Keratinocyte (primary cell): ENCODE measurements at regions not wholly inside any gene's neighbourhood (a gene's known extent, or its start where the extent isn't known, plus 50 kb on each side); places are given as distances from the start of the nearest gene placed in this dataset.

Experiments used
- DNase-seq: peaks from one replicate; pipeline ENCODE4 v3.0.0-alpha.2; 2011; ENCODE audit warnings: low read depth, missing footprints, low spot score
- FAIRE-seq: peaks from 2 replicates; lab custom pipeline; 2011; peaks lifted over from hg19 to GRCh38; lab: Jason Lieb, UNC
- H2AFZ ChIP-seq: 2 replicates; pipeline ENCODE4 v1.6.0; 2012; ENCODE audit warnings: low read length, control low read depth, inconsistent platforms; ENCODE audit not compliant: control insufficient read depth
- H3K27ac ChIP-seq: 2 replicates; pipeline ENCODE4 v1.5.1; 2011; ENCODE audit warnings: low read length; ENCODE audit not compliant: control insufficient read depth, insufficient read depth
- H3K27me3 ChIP-seq: 3 replicates; pipeline ENCODE4 v1.6.0; 2011; ENCODE audit warnings: low read length; ENCODE audit not compliant: control insufficient read depth, insufficient read depth; ENCODE audit errors: extremely low read depth
- H3K36me3 ChIP-seq, 2 experiments: 2 replicates in 1 of 2; 3 replicates in 1 of 2; pipeline ENCODE4 v1.5.1; 2011; ENCODE audit warnings: low read length in 2 of 2, mild to moderate bottlenecking in 1 of 2; ENCODE audit not compliant: control insufficient read depth in 2 of 2, insufficient read depth in 2 of 2; ENCODE audit errors: extremely low read depth in 1 of 2
- H3K4me1 ChIP-seq: 3 replicates; pipeline ENCODE4 v1.5.1; 2011; ENCODE audit warnings: low read length; ENCODE audit not compliant: control insufficient read depth, insufficient read depth; ENCODE audit errors: extremely low read depth
- H3K4me2 ChIP-seq: 3 replicates; pipeline ENCODE4 v1.6.0; 2011; ENCODE audit warnings: low read depth, low read length; ENCODE audit not compliant: control insufficient read depth, insufficient read depth; ENCODE audit errors: extremely low read depth
- H3K4me3 ChIP-seq, 3 experiments: fragments of 200-600 bp in 1 of 3; sonication (generic) in 1 of 3; 2 replicates in 2 of 3; 3 replicates in 1 of 3; pipeline ENCODE4 v1.5.1; 2011 to 2016; ENCODE audit warnings: low read length in 3 of 3, mild to moderate bottlenecking in 3 of 3, control low read depth in 2 of 3, inconsistent platforms in 1 of 3, low read depth in 1 of 3, mixed read lengths in 1 of 3, mixed run types in 1 of 3, moderate library complexity in 1 of 3; ENCODE audit not compliant: control insufficient read depth in 2 of 3, insufficient read depth in 2 of 3; ENCODE audit errors: extremely low read depth in 1 of 3
- H3K79me2 ChIP-seq: 2 replicates; pipeline ENCODE4 v1.6.0; 2012; ENCODE audit warnings: low read length; ENCODE audit not compliant: control insufficient read depth, insufficient read depth
- H3K9ac ChIP-seq: 3 replicates; pipeline ENCODE4 v1.6.0; 2011; ENCODE audit warnings: low read length; ENCODE audit not compliant: control insufficient read depth, insufficient read depth; ENCODE audit errors: extremely low read depth
- H3K9me1 ChIP-seq: 3 replicates; pipeline ENCODE4 v1.6.0; 2011; ENCODE audit warnings: low read length; ENCODE audit not compliant: control insufficient read depth, insufficient read depth; ENCODE audit errors: extremely low read depth
- H3K9me3 ChIP-seq: 2 replicates; pipeline ENCODE4 v1.5.1; 2012; ENCODE audit warnings: low read depth, low read length; ENCODE audit not compliant: control insufficient read depth
- H4K20me1 ChIP-seq: 3 replicates; pipeline ENCODE4 v1.6.0; 2011; ENCODE audit warnings: low read length; ENCODE audit not compliant: control insufficient read depth, insufficient read depth; ENCODE audit errors: extremely low read depth
- EZH2 ChIP-seq: IDR thresholded peaks from one replicate; pipeline ENCODE4 v1.6.1; 2012; ENCODE audit warnings: inconsistent platforms, mild to moderate bottlenecking, low read length, moderate library complexity
- dilution Hi-C: fragments of 300-500 bp; cut with MboI; formaldehyde crosslinking; loops from one replicate; pipeline ENCODE4 v1.7.0; 2020; ENCODE audit warnings: low sequenced_read_pairs; ENCODE audit not compliant: extremely low pct_ligation_motif_present
- TF ChIP-seq, protein P1 (sequence below), 3 experiments: IDR thresholded peaks in 1 of 3; conservative IDR thresholded peaks in 1 of 3; optimal IDR thresholded peaks in 1 of 3; 2 replicates in 2 of 3; 3 replicates in 1 of 3; pipeline versions ENCODE3 to v1.5.1; 2011; ENCODE audit warnings: low read length in 3 of 3, mild to moderate bottlenecking in 3 of 3, moderate library complexity in 2 of 3, control low read depth in 1 of 3, inconsistent platforms in 1 of 3; ENCODE audit not compliant: insufficient read depth in 2 of 3; ENCODE audit errors: extremely low read depth in 1 of 3

DNA sequence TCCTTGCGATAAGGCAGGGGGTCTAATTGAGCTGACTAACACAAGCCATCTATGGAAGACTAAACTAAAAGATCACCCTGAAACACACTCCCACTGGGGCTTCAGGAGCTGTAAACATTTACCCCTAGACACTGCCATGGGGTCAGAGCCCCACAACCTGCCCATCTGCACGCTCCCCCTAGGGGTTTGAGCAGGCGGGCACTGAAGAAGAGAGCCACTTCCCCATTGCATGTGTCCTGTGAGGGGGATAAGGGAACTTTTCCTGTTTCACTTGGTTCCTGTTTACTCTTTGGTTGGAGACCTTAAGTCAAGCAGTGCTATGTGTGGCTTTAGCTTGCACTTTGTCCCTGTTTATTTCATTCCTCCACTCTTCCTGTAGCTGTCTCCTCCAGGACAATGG, 1929.5 kb upstream of the CDH9 start:
- no peaks in the 10 kb centered on the region for H3K27me3 ChIP-seq
- no peak overlapping the region for H3K4me2 ChIP-seq
- H3K9me1 ChIP-seq, result no peaks in the 10 kb centered on the region
- H3K27ac ChIP-seq, result no peak overlapping the region
- H3K4me1 ChIP-seq, result no peaks in the 10 kb centered on the region
- TF ChIP-seq, protein P1, sequence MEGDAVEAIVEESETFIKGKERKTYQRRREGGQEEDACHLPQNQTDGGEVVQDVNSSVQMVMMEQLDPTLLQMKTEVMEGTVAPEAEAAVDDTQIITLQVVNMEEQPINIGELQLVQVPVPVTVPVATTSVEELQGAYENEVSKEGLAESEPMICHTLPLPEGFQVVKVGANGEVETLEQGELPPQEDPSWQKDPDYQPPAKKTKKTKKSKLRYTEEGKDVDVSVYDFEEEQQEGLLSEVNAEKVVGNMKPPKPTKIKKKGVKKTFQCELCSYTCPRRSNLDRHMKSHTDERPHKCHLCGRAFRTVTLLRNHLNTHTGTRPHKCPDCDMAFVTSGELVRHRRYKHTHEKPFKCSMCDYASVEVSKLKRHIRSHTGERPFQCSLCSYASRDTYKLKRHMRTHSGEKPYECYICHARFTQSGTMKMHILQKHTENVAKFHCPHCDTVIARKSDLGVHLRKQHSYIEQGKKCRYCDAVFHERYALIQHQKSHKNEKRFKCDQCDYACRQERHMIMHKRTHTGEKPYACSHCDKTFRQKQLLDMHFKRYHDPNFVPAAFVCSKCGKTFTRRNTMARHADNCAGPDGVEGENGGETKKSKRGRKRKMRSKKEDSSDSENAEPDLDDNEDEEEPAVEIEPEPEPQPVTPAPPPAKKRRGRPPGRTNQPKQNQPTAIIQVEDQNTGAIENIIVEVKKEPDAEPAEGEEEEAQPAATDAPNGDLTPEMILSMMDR (optimal IDR thresholded peaks at IDR 0.05 in 1 of 3, IDR thresholded peaks at IDR 0.05 in 1 of 3, conservative IDR thresholded peaks at IDR 0.05 in 1 of 3; ENCODE audit: extremely low read depth in 1 of 3, insufficient read depth in 2 of 3, low read length in 3 of 3), result no peak
- TF ChIP-seq EZH2, result no peak
- FAIRE-seq (no peak), DNase-seq (no peak)
- no peaks in the 10 kb centered on the region for H3K9me3 ChIP-seq
- no peaks in the 10 kb centered on the region for H3K36me3 ChIP-seq
- H3K79me2 ChIP-seq, result no peaks in the 10 kb centered on the region
- H2AFZ ChIP-seq, result no peak overlapping the region
- no peak overlapping the region for H3K9ac ChIP-seq
- H4K20me1 ChIP-seq, result no peaks in the 10 kb centered on the region
- dilution Hi-C loops, result no loop called here
- no peak overlapping the region for H3K4me3 ChIP-seq

DNA sequence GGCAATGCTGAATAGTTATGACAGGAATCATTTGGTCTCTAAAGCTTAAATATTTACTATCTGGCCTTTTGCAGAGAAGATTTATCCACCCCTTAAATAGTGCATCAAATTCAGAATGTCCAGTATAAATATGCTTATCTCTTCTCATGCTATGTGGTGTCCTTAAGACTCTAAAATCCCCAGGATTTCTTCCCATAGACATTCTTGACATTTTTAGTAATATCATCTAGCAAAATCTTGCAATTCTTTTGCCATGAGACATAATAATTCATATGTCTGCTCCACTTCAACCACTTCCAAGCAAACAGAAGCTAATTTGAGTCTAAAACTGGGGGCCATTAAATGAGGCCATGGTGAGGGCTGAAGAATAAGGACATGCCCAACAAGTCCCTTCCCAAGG, 1923.4 kb upstream of the CDH9 start:
- Histone ChIP-seq H3K27ac (no peak overlapping the region), H3K4me3 (no peak overlapping the region), H3K4me1 (no peaks in the 10 kb centered on the region), H4K20me1 (no peaks in the 10 kb centered on the region), H3K4me2 (no peak overlapping the region), H3K36me3 (no peaks in the 10 kb centered on the region), H3K27me3 (no peaks in the 10 kb centered on the region), H3K9me1 (no peaks in the 10 kb centered on the region), H3K9ac (no peak overlapping the region), H2AFZ (no peak overlapping the region), H3K79me2 (no peaks in the 10 kb centered on the region), H3K9me3 (no peaks in the 10 kb centered on the region)
- DNase-seq, result no peak
- TF ChIP-seq, protein P1 (optimal IDR thresholded peaks at IDR 0.05 in 1 of 3, IDR thresholded peaks at IDR 0.05 in 1 of 3, conservative IDR thresholded peaks at IDR 0.05 in 1 of 3; ENCODE audit: extremely low read depth in 1 of 3, insufficient read depth in 2 of 3, low read length in 3 of 3), result no peak
- no peak for TF ChIP-seq EZH2
- no peak for FAIRE-seq
- dilution Hi-C loops, result no loop called here
